ENCODE measurements at regions not wholly inside any gene's neighbourhood (a gene's known extent, or its start where the extent isn't known, plus 50 kb on each side); places are given as distances from the start of the nearest gene placed in this dataset.
"Not testable (repeated sequence)": the region's sequence is repeated elsewhere in the genome, so short reads cannot be mapped to it uniquely, and the experiment has no call there.

DNA sequence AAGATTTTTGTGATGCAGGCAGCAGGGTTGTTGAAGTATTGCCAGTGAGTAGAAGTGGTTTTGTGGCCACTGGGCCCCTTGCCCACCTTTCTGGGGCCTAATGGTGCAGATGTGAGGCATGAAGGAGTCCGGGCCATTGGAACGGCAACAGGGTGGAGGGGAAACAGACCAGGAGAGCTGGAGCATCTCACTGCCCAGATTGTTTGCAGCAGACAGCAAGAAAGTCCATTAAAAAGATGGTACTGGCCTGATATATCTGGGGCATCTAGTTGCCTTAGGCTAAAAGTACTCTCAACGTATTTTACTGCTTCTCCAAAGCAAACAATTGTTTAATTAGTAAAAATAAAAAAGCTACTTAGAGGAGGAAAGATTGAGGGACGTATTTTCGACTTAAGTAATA lies 298.4 kb downstream of the SATB1 start:
- DNase-seq (ENCODE audit: low read depth in 2 of 2) = no peak

DNA sequence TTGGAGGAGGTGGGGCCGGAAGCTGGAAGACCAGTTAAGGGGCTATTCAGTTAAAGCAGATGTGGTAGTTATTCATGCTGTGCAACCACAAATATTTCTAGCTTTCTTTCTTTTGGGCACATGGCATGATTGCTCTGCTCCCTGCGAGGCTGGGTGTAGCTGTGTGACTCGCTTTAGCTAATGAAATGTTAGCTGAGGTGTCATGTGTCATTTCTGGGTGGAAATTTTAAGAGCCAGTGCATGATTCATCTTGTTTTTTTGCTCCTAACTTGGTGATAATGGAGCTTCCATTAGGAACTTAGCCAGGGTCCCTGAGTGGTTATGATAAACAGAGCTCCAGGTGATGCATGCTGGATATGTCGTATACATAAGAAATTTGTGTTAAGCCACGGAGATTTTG lies 300.6 kb downstream of the SATB1 start:
- DNase-seq (ENCODE audit: low read depth in 2 of 2) = no peak

- no peak for DNase-seq (ENCODE audit: low read depth in 2 of 2)
Measured at GRCh38 chr3:18122264-18122663, 302.9 kb downstream of the SATB1 start.

GRCh38 chr3:18121020-18121419 lies 304.1 kb downstream of the SATB1 start:
- DNase-seq (ENCODE audit: low read depth in 2 of 2) = no peak

DNA sequence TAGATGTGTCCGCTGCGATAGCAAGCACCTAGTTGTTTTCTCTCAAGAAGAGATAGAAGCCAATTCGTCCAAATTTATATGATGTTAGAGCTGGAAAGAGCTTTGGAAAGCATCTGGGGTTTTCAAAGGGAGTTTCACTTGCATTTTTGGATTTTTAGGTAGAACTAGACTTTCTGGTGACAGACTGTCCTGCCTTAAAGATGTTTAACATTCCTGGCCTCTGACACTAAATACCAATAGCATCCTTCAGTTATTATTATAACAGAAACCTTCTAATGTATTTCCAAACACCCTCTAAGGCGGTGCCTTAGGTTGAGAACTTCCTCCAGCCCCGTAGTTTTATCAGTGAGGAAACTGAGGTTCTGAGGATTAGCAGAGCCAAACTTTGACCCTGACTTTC lies 305.3 kb downstream of the SATB1 start:
- no peak for DNase-seq (ENCODE audit: low read depth in 2 of 2)

DNA sequence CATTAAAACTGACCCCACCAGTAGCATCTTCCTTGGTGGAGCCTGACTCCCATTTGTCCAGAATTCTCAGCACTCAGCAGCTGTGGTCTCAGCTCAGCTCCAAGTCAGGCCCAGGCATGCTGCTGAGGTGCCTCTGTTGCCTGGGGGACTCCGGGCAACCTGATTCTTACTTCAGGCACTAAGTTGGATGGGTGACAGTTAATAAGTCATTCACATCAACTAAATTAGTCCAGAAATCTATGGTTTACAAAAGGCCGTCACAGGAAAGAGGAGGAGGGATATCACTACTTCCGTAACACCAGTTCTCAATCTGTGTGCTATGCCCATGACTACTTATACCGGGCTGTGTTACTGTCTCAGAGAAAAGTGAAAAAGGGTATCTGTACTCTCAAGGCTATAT lies 310.2 kb downstream of the SATB1 start:
- DNase-seq (ENCODE audit: low read depth in 2 of 2) = no peak

DNA sequence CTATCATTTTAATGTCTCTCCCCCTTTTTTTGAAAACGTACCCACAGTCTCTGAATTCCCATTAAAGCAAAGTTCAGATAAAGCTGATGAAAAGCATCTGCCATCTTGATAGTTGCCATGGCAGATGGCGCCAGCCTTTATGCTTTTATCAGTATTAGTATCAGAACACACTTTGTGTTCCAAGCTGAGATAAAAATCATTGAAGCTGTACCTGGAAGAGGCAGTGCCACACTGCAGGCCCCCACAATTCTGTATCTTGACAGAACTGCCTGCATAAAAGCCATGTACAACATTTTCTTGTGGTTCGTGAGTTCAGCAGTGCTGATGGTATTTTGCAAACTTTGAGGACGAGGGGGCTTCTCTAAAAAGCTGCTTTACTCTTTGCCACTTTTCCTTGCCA lies 311.7 kb downstream of the SATB1 start:
- DNase-seq (ENCODE audit: low read depth in 2 of 2) = no peak

DNA sequence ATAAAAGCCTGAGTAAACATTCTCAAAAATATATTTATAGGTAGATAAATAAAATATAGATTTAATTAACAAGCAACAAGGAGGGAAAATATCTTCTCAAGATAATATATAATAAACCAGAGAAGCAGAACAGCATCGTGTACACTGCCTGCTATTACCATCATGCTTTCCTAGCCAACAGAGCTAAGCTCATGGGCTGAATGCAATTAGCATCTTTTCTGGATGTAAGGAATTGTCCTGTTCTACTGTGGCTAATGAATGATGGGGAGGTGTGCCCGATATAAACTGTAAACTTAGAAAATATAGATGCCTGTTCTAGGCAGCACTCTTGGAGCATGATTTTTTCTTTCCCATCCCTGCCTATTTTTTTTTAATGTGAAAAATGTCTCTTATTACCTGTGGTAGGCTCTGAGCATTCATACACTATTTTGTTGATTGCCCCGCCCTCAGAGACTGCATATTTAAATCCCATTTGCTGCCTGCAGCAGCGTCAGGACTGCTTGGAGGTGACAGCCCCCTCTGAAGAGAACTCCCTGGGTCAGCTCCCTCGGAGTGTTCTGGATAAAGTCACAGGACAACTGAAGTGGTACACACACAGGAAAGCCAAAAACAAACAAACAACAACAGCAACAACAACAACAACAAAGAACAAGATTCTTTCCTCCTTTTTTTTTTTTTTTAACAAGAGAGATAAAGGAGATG lies 312.3 kb downstream of the SATB1 start:
- no peak for DNase-seq (ENCODE audit: low read depth in 2 of 2)

GRCh38 chr3:18111796-18112232 lies 313.3 kb downstream of the SATB1 start:
- DNase-seq (ENCODE audit: low read depth in 2 of 2) = no peak

DNA sequence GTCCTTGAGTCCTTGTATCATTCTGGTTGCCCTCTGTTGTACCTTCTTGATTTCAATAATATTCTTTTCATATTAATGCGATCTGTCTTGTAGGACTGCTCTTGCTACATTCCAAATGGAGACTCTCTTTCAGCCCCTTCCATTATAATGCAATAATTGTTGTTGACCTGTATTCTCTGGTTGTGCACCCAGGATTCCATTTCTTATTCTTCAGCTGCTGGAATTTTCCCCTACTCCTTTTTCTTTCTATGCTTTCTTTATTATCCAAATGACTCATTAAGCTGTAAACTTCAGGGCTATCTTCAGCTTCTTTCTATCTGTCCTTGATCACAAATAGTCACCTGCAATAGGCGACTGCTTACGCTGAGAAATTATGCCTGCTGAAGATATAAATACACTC lies 321.5 kb downstream of the SATB1 start:
- DNase-seq (ENCODE audit: low read depth in 2 of 2) = no peak

GRCh38 chr3:18100121-18100520 lies 325.0 kb downstream of the SATB1 start:
- DNase-seq (ENCODE audit: low read depth in 2 of 2) = no peak

GRCh38 chr3:18099611-18100010 lies 325.5 kb downstream of the SATB1 start:
- DNase-seq (ENCODE audit: low read depth in 2 of 2) = no peak

DNA sequence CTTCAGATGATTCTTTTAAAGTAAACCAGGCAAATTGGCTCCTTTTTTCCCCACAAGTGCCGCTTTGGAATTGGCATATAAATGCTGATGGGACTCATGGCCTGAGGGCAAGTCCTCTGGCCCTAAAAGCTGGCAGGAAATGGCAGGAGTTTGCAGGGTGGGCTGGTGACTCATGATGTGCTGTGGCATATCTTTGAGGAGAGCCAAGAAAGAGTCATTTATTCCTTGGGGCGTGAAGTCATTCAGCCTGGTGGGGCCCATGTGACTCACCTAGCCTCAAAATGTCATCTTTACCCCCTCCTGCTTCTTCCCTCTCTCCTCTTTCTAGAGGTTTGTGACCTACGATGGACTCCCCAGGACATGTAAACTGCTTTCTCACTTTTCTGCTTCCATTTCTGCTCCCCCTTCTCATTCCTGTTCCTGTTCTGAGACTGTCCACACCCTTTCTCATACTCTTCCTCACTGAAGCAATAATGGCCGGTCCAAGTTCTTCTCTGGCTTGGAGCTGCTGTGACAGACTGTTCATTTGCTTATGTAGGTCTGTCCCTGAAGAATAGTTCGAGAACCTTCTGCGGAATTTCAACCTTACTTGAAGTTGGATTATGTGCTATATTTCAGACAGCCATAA lies 326.1 kb downstream of the SATB1 start:
- DNase-seq (ENCODE audit: low read depth in 2 of 2) = no peak

- DNase-seq (ENCODE audit: low read depth in 2 of 2) = no peak
Measured at GRCh38 chr3:18097989-18098388, 327.1 kb downstream of the SATB1 start.

GRCh38 chr3:18097473-18097872 lies 327.7 kb downstream of the SATB1 start:
- DNase-seq (ENCODE audit: low read depth in 2 of 2) = no peak

DNA sequence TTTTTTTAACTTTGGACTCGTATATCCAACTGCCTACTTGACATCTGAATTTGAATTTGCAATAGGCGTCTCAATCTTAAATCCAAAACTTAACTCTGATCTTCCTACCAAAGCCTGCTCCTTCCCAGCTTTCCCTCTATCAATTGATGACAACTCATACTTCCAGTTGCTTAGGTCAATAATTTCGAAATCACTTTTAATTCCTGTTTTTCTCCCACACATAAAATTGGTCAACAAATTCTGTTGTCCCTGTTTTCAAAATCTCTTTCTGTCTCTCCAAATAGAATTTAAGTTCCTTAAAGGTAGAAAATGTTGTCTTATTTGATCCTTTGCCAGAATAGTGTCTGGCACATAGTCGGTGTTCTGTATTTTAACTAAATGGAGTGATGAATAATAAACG lies 332.4 kb downstream of the SATB1 start:
- no peak for DNase-seq (ENCODE audit: low read depth in 2 of 2)

DNA sequence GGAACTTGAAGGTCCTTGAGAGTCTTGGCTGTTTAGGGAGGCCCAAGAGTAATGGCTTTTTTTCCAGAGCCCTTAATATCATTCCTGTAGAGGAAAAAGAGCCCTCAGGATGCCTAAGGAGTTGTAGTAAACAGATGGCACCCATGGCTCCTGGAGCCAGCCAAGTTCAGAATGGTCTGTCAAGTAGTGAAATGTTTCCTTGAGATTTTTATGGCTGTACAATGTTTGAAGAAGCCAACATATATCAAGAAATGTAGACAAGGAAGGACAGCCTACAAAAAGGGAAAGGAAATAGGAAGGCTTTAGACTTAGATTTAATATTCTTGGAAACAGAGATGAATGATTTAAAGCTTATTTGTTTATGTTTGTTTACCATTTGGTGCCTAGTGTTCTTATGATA lies 334.8 kb downstream of the SATB1 start:
- DNase-seq (ENCODE audit: low read depth in 2 of 2) = no peak

DNA sequence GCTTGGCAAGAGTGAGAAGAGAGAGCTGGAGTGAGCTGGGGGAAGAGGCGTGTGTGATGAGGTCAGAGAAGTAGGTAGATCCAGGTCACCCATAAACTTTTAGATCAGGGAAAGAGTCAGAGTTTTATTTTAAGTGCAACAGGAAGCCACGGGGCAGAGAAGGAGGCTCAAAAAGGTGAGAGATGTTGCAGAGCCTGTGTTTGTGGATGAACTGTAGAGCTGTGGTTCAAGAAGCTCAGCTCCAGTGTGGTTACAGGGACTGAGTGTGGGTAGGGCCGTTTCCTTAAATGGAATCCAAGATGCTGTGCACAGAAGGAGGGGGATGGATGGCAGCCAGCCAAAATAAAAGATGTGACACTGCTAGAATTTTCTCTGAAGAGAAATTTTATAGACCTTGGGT lies 337.2 kb downstream of the SATB1 start:
- no peak for DNase-seq (ENCODE audit: low read depth in 2 of 2)

GRCh38 chr3:18086760-18087159 lies 338.4 kb downstream of the SATB1 start:
- no peak for DNase-seq (ENCODE audit: low read depth in 2 of 2)

- DNase-seq (ENCODE audit: low read depth in 2 of 2) = no peak
Measured at GRCh38 chr3:18086078-18086477, 339.1 kb downstream of the SATB1 start.

DNA sequence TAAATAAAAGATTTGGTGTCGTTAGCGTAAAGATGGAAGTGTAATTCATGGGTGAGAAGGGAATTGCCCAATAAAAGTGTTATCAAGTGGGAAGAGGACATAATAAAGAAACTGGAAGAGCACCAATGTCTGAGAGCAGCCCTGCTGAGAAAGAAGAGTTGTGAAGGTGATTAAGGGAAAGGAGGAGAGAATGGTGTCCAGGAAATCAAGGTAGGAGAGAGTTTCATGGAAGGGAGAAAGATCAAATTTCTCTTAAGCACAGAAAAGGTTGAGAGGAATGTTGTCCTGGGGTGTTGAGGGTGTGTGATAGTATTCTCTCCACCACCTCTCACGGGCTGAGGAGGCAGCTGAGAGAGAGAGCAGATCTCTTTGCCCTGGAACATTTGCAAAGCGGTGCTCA lies 339.7 kb downstream of the SATB1 start:
- no peak for DNase-seq (ENCODE audit: low read depth in 2 of 2)

DNA sequence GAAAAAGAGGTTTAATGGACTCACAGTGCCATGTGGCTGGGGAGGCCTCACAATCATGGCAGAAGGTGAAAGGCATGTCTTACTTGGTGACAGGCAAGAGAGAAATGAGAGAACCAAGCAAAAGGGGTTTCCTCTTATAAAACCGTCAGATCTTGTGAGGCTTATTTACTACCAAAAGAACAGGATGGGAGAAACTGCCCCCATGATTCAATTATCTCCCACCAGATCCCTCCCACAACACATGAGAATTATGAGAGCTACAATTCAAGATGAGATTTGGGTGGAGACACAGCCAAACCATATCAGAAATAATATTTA lies 340.8 kb upstream of the TBC1D5 start:
- not testable (repeated sequence) for DNase-seq (ENCODE audit: low read depth in 2 of 2)

- no peak for DNase-seq (ENCODE audit: low read depth in 2 of 2)
Measured at GRCh38 chr3:18082551-18083272, 340.3 kb upstream of the TBC1D5 start.
